ENCODE measurements at regions not wholly inside any gene's neighbourhood (a gene's known extent, or its start where the extent isn't known, plus 50 kb on each side); places are given as distances from the start of the nearest gene placed in this dataset.

GRCh38 chr5:155974369-155974768, 352.6 kb upstream of the SGCD start:
- no peak overlapping the region for H3K4me3 ChIP-seq
- no peaks in the 10 kb centered on the region for H3K36me3 ChIP-seq
- intact Hi-C loops (cut with DNase I; ENCODE audit: low total_unique reads), result loop anchor here (10.0 kb wide), 1 partner anchor 300 kb away; no protein-coding TSS in a partner anchor
- DNase-seq (no peak), ATAC-seq (no peak)
- no peaks in the 10 kb centered on the region for H3K9me3 ChIP-seq
- H3K27me3 ChIP-seq, result no peaks in the 10 kb centered on the region
- no peak overlapping the region for H3K27ac ChIP-seq
- in situ Hi-C loops (cut with MboI; ENCODE audit: low sequenced_read_pairs in 4 of 4), result no loop called here
- TF ChIP-seq, protein P1, sequence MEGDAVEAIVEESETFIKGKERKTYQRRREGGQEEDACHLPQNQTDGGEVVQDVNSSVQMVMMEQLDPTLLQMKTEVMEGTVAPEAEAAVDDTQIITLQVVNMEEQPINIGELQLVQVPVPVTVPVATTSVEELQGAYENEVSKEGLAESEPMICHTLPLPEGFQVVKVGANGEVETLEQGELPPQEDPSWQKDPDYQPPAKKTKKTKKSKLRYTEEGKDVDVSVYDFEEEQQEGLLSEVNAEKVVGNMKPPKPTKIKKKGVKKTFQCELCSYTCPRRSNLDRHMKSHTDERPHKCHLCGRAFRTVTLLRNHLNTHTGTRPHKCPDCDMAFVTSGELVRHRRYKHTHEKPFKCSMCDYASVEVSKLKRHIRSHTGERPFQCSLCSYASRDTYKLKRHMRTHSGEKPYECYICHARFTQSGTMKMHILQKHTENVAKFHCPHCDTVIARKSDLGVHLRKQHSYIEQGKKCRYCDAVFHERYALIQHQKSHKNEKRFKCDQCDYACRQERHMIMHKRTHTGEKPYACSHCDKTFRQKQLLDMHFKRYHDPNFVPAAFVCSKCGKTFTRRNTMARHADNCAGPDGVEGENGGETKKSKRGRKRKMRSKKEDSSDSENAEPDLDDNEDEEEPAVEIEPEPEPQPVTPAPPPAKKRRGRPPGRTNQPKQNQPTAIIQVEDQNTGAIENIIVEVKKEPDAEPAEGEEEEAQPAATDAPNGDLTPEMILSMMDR (IDR thresholded peaks at IDR 0.05 in 4 of 5, conservative IDR thresholded peaks at IDR 0.05 in 1 of 5), result no peak
- no peak for TF ChIP-seq POLR2A (IDR thresholded peaks at IDR 0.05)
- peaks cover 14 to 20% of the 10 kb centered on the region in 2 donors for H3K4me1 ChIP-seq

GRCh38 chr5:155978850-155979249, 348.1 kb upstream of the SGCD start:
- intact Hi-C loops (cut with DNase I; ENCODE audit: low total_unique reads) (loop anchor here (5.0 to 10.0 kb wide), 2 partner anchors 296 to 348 kb away; partner anchors contain the start of gene SGCD), in situ Hi-C loops (cut with MboI; ENCODE audit: low sequenced_read_pairs in 4 of 4) (no loop called here)
- no peaks in the 10 kb centered on the region for H3K36me3 ChIP-seq
- DNase-seq (peak; percentile 47 to 63), ATAC-seq (peak; percentile 94 to 98)
- H3K27ac ChIP-seq, result peak overlapping the region; percentile 62 to 70 (median 66)
- H3K4me3 ChIP-seq, result no peak overlapping the region
- peaks cover 24 to 29% of the 10 kb centered on the region in 2 donors for H3K4me1 ChIP-seq
- no peaks in the 10 kb centered on the region for H3K9me3 ChIP-seq
- no peaks in the 10 kb centered on the region for H3K27me3 ChIP-seq
- TF ChIP-seq POLR2A (IDR thresholded peaks at IDR 0.05), result no peak
- TF ChIP-seq, protein P1 (IDR thresholded peaks at IDR 0.05 in 4 of 5, conservative IDR thresholded peaks at IDR 0.05 in 1 of 5), result no peak

DNA sequence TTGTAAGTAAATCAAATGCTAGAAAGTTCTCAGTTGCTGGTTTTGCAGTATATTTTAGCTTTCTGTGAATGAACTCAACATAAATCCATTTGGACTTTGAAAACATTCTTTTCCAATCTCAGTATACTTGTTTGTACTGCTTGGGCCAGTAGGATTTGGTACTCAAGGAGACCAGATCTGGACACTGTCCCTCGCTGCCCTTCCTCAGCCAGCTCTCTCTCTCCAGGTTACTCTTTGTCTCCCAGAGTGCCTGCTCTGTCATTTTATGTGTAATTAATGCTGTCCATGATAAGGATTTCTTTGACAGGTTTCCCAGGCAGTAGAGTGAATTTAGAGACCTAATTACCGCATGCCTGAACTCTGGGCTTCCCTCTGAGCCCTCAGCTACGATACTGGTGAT, 344.6 kb upstream of the SGCD start:
- H3K27me3 ChIP-seq, result no peaks in the 10 kb centered on the region
- in situ Hi-C loops (cut with MboI; ENCODE audit: low sequenced_read_pairs in 4 of 4) (no loop called here), intact Hi-C loops (cut with DNase I; ENCODE audit: low total_unique reads) (no loop called here)
- H3K4me3 ChIP-seq, result no peak overlapping the region
- peaks cover 18 to 24% of the 10 kb centered on the region in 2 donors for H3K4me1 ChIP-seq
- no peak for DNase-seq
- H3K27ac ChIP-seq, result peak overlapping the region in 2 of 4 donors; percentile 24 to 44
- no peaks in the 10 kb centered on the region for H3K36me3 ChIP-seq
- ATAC-seq, result no peak
- TF ChIP-seq, protein P1 (IDR thresholded peaks at IDR 0.05 in 4 of 5, conservative IDR thresholded peaks at IDR 0.05 in 1 of 5), result no peak
- H3K9me3 ChIP-seq, result no peaks in the 10 kb centered on the region

DNA sequence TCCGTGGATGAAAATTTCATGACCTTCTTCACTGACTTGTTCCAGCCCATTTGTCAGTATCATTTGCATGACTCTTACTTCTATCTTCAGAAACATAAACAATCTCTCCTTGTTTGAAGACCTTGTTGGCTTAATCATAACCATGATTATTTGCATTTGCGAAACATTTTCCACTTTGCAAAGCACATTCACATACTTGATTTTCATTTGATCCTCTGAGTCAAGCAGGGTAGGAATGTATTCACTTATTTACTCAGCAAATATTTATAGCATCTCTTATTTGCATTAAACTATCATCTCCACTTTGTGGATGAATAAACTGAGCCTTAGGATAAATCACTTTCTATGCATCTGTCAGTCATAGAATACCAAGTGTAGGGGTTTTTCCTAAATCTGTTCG, 343.0 kb upstream of the SGCD start:
- Histone ChIP-seq H3K36me3 (no peaks in the 10 kb centered on the region), H3K4me3 (no peak overlapping the region), H3K9me3 (no peaks in the 10 kb centered on the region), H3K27me3 (no peaks in the 10 kb centered on the region), H3K4me1 (peaks cover 12 to 15% of the 10 kb centered on the region in 2 donors), H3K27ac (no peak overlapping the region)
- in situ Hi-C loops (cut with MboI; ENCODE audit: low sequenced_read_pairs in 4 of 4), result no loop called here
- intact Hi-C loops (cut with DNase I; ENCODE audit: low total_unique reads), result no loop called here
- TF ChIP-seq, protein P1 (IDR thresholded peaks at IDR 0.05 in 4 of 5, conservative IDR thresholded peaks at IDR 0.05 in 1 of 5), result no peak
- TF ChIP-seq POLR2A (IDR thresholded peaks at IDR 0.05), result no peak
- no peak for DNase-seq
- ATAC-seq, result peak in 1 of 2 donors; percentile 40

GRCh38 chr5:155987265-155987810, 339.6 kb upstream of the SGCD start:
- Histone ChIP-seq H3K4me1 (peaks cover 0 to 3% of the 10 kb centered on the region in 2 donors), H3K36me3 (no peaks in the 10 kb centered on the region), H3K9me3 (no peaks in the 10 kb centered on the region), H3K4me3 (no peak overlapping the region), H3K27ac (no peak overlapping the region), H3K27me3 (no peaks in the 10 kb centered on the region)
- DNase-seq (no peak), ATAC-seq (no peak)
- in situ Hi-C loops (cut with MboI; ENCODE audit: low sequenced_read_pairs in 4 of 4), result no loop called here
- TF ChIP-seq POLR2A (IDR thresholded peaks at IDR 0.05), result no peak
- intact Hi-C loops (cut with DNase I; ENCODE audit: low total_unique reads), result no loop called here

All from gastrocnemius medialis (tissue), 4 donors.